GM21381 (cell line): ENCODE measurements at regions not wholly inside any gene's neighbourhood (a gene's known extent, or its start where the extent isn't known, plus 50 kb on each side); places are given as distances from the start of the nearest gene placed in this dataset.
"Not testable (repeated sequence)": the region's sequence is repeated elsewhere in the genome, so short reads cannot be mapped to it uniquely, and the experiment has no call there.

Experiments
- ATAC-seq: cut with Tn5 transposase; IDR thresholded peaks from one replicate; pipeline ENCODE4 v1.9.1; 2021; ENCODE audit warnings: mild to moderate bottlenecking, moderate library complexity; ENCODE audit not compliant: unreplicated experiment

GRCh38 chr5:104909803-104910202 lies 1347.2 kb upstream of the NUDT12 start:
- no peak for ATAC-seq

GRCh38 chr5:104904561-104904960 lies 1342.0 kb upstream of the NUDT12 start:
- no peak for ATAC-seq

DNA sequence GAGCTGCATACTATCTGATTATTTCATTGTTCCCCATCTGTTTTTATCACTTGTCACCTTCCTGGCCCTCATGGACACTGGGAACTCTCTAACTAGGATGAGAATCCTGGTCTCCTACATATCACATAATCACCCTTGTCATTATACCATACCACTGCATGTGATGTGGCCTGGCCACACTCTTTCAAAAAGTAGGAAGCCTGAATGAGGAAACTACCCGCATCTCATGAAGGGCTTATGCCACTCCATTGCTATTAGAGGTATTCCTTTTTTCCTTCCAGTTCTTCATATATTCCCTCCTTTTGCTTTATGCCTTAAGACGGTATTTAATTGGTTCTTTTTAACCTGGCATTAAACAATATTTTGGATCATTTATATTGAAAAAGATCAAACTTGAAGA lies 1341.4 kb upstream of the NUDT12 start:
- no peak for ATAC-seq

- ATAC-seq = no peak
Measured at GRCh38 chr5:104891596-104891995, 1329.0 kb upstream of the NUDT12 start.

GRCh38 chr5:104890767-104891166 lies 1328.2 kb upstream of the NUDT12 start:
- no peak for ATAC-seq

- ATAC-seq = no peak
Measured at GRCh38 chr5:104859437-104859836, 1296.8 kb upstream of the NUDT12 start.

- ATAC-seq = not testable (repeated sequence)
Measured at GRCh38 chr5:104852099-104852498, 1289.5 kb upstream of the NUDT12 start.

DNA sequence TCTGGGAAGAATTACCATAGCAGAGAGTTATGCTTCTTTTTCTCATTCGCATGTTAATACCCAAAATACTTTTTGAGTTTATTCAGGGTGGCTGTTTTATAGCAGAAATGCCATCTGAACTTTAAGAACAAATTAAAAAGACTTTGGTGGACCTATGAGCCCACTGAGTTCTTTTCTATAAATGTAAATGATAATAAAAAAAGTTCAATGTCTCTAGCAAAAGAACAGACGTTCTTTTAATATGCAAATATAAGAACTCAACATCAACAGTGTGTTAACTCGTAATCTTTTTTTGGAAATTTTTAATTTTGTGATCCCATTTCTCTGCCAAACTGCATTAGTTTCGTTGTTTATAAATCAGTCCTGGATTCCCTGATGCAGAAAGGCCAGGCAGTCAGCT lies 1283.0 kb upstream of the NUDT12 start:
- no peak for ATAC-seq

DNA sequence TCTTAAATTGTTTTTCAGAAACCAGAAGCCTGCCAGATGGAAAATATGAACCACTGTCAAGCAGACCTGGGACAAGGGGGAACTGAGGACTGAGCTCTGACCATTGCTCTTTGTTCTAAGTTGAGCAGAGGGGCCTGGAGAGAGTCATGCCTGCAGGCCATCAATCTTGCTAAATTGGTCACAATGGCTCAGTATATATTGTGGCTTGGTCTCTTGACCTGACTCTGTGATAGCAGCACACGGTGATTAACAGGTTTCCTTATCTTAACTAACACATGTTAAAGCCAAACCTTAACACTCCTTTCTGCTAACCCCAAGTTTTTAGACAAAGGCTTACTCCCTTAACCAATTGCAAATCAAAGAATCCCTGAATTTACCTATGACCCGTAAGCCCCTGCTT lies 1281.2 kb upstream of the NUDT12 start:
- ATAC-seq = no peak

DNA sequence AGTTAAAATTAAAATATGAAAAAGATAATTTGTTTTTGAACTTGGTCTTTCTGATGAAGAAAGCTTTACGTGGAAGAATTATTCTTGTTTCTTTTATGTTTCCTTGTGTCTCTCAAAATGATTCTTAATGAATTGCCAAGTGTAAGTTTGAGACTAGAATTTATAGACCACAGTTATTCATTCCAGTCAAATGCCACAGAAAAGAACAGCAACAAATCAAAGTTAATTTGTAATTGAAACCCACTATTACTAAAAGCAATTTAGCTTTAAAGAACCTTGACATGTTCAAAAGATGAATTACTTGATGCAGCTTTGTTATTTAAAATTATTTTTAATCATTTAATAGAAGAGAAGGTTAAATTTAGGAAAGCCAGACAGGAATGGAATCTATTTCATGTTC lies 1277.7 kb upstream of the NUDT12 start:
- no peak for ATAC-seq

DNA sequence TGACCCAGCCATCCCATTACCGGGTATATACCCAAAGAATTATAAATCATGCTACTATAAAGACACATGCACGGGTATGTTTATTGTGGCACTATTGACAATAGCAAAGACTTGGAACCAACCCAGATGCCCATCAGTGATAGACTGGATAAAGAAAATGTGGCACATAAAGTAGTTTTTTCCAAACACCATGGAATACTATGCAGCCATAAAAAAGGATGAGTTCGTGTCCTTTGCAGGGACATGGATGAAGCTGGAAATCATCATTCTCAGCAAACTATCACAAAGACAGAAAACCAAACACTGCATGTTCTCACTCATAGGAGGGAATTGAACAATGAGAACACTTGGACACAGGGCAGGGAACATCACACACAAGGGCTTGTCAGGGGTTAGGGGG lies 1268.9 kb upstream of the NUDT12 start:
- ATAC-seq = not testable (repeated sequence)

DNA sequence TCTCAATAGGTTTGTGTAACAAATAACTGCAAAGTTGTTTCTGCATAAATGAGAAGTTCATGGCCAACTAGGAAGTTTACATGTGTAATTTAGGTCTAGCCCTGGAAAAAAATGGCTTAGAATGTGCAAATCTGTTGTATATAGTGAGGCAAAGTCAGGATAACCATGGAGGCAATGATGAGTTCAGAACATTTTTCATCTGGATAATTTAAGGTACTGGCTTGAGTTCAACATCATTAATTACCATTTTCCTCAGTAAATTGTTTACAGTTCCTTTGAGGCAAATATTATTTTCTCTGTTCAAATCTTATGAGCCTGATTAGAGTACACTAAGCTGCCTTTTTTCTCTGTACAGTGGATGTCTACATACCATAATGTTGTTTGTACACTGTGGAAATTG lies 1259.0 kb upstream of the NUDT12 start:
- ATAC-seq = no peak

GRCh38 chr5:104817127-104817526 lies 1254.5 kb upstream of the NUDT12 start:
- ATAC-seq = no peak

DNA sequence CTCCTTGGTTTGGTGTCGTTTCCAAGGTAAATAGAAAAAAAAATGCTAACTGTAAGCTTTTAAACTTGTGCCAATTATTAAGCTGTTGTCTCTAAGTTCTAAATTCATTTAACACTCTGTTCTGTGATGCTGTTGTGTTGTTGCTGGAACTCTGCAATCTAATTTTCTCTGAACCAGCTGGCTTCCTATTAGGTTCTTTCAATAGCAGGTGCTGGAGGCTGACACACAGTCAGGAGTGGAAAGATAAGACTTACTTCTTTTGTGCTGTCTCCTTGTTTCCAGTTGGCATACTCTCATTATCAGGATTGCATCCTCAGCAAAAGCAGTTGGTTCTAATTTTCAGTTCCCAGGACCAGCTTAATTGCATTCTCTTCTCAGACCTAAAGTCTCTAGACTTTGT lies 1252.6 kb upstream of the NUDT12 start:
- no peak for ATAC-seq

- no peak for ATAC-seq
Measured at GRCh38 chr5:104800440-104801048, 1238.0 kb upstream of the NUDT12 start.

DNA sequence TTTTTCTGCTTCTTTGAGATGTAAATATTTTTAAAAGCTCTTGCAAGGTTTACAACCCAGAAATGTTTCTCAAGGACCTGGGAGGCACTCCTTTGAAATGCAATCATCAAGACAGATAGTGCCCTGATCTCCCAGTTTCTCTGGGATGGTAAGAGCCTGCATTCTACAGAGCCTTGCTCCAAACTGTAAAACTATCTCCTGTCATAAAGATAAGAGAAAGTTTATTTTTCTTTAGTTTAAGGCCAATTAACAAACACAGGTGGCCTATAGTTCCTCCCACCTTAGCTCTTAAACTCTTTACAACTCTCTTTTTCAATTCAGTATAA lies 1231.1 kb upstream of the NUDT12 start:
- ATAC-seq = no peak

GRCh38 chr5:104793031-104793754 lies 1230.6 kb upstream of the NUDT12 start:
- no peak for ATAC-seq

DNA sequence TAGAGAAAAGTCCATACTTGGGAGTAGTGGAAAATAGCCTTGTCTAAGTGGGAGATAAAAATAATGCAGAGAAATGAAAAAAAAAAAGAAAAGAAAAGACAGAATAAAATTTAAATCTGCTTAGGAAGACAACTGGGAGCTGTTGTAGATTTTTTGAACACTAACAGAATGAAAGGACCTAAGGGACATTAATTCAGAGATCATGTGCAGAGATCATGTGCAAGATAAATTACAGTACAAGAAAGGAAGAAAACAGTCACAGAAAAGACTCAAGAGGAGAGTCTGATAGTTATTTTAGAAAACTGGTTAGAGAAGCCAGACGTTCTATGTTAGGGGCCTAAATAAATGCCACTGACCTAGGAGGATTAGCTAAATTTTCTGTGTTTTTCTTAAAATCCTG lies 1226.8 kb upstream of the NUDT12 start:
- no peak for ATAC-seq

DNA sequence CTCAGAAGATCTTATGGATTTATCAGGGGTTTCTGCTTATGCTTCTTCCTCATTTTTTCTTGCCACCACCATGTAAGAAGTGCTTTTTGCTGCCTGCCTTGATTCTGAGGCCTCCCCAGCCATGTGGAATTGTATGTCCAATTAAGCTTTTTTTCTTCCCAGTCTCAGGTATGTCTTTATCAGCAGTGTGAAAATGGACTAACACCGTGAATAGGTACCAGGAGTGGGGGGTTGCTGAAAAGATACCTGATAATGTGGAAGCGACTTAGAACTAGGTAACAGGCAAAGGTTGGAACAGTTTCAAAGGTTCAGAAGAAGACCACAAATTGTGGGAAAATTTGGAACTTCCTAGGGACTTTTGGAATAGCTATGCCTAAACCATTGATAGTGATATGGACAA lies 1222.5 kb upstream of the NUDT12 start:
- no peak for ATAC-seq

DNA sequence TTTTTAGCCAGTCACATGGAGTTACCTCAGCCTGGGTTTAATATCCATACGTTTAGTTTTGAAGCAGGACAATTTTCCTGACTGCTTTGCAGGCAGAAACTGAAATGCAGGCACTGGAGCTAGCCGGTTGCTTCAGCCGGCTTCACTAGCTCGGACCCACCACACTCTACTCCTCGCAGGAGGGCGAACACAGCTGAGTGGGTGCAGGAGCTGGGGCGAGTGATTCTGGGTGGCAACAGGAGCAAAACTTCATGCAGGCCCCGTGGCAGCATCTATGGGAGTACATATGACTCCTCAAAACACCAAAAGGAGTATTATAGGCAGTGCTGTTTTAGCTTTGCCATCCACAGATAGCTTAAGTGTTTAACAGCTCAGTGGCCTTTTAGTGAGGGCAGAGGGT lies 1211.8 kb upstream of the NUDT12 start:
- ATAC-seq = no peak

- no peak for ATAC-seq
Measured at GRCh38 chr5:104764197-104764596, 1201.6 kb upstream of the NUDT12 start.

DNA sequence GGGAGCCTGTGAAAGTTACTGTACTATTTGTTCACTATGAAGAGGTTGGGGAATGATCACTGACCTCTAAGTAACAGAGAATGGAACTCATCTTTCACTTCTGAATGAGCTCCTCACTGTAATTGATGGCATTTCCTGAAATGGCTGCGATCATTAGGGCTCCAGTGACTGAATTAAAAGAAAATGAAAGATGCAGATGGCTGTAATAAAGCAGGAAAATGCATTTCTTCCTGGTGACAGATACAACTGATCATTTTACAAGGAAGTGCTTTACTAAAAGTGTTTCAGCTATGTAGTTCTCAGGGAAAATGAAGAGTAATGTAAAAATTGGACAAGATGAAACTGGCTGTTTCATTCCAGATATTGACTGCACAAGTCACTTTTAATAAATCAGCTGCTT lies 1200.6 kb upstream of the NUDT12 start:
- no peak for ATAC-seq

GRCh38 chr5:104757915-104758314 lies 1195.3 kb upstream of the NUDT12 start:
- ATAC-seq = no peak
